Spleen (tissue), 11 donors: ENCODE measurements at regions not wholly inside any gene's neighbourhood (a gene's known extent, or its start where the extent isn't known, plus 50 kb on each side); places are given as distances from the start of the nearest gene placed in this dataset.

Experiments
- DNase-seq: peaks from one replicate; pipeline ENCODE4 v3.0.0-alpha.2; 2020
- H3K27ac ChIP-seq, 8 donors: fragments of 200-600 bp; sonication (generic) in 7 of 8; 1 replicate in 4 of 8; 2 replicates in 4 of 8; pipeline versions ENCODE4 v1.5.0 to v1.8.0; 2016 to 2021; ENCODE audit warnings: inconsistent platforms in 4 of 8, mild to moderate bottlenecking in 4 of 8, moderate library complexity in 1 of 8
- H3K27me3 ChIP-seq, 7 donors: fragments of 200-600 bp; sonication (generic) in 6 of 7; replicated peaks in 1 of 7; 1 replicate in 4 of 7; 2 replicates in 3 of 7; pipeline versions ENCODE4 v1.5.0 to v1.8.0; 2016 to 2021; ENCODE audit warnings: inconsistent platforms in 3 of 7, mild to moderate bottlenecking in 1 of 7
- H3K36me3 ChIP-seq, 6 donors: fragments of 200-600 bp; sonication (generic) in 5 of 6; 1 replicate in 4 of 6; 2 replicates in 2 of 6; pipeline versions ENCODE4 v1.5.0 to v1.8.0; 2016 to 2021; ENCODE audit warnings: inconsistent platforms in 2 of 6
- H3K4me1 ChIP-seq, 6 donors: fragments of 200-600 bp; sonication (generic) in 5 of 6; 1 replicate in 3 of 6; 2 replicates in 3 of 6; pipeline versions ENCODE4 v1.5.0 to v1.8.0; 2016 to 2021; ENCODE audit warnings: inconsistent platforms in 3 of 6
- H3K4me3 ChIP-seq, 8 donors: fragments of 200-600 bp; sonication (generic) in 7 of 8; 1 replicate in 4 of 8; 2 replicates in 4 of 8; pipeline versions ENCODE4 v1.5.0 to v1.8.0; 2016 to 2021; ENCODE audit warnings: inconsistent platforms in 4 of 8, mild to moderate bottlenecking in 4 of 8, moderate library complexity in 2 of 8
- H3K9me3 ChIP-seq, 8 donors: fragments of 200-600 bp; sonication (generic) in 7 of 8; 1 replicate in 4 of 8; 2 replicates in 4 of 8; pipeline versions ENCODE4 v1.5.0 to v1.8.0; 2016 to 2021; ENCODE audit warnings: inconsistent platforms in 4 of 8
- CTCF ChIP-seq, 11 experiments: fragments of 200-600 bp in 7 of 11; fragments of 450-650 bp in 4 of 11; sonication (generic) in 4 of 11; IDR thresholded peaks in 8 of 11; conservative IDR thresholded peaks in 3 of 11; 1 replicate in 7 of 11; 2 replicates in 4 of 11; pipeline versions ENCODE4 v1.4.0 to v1.8.0; 2016 to 2021; ENCODE audit warnings: antibody characterized with exemption in 11 of 11, inconsistent platforms in 4 of 11, mild to moderate bottlenecking in 1 of 11
- POLR2A ChIP-seq, 3 donors: fragments of 450-650 bp; IDR thresholded peaks; one replicate each; pipeline ENCODE4 v1.5.1; 2017; ENCODE audit warnings: antibody characterized with exemption in 3 of 3, mild to moderate bottlenecking in 1 of 3
- POLR2AphosphoS5 ChIP-seq, 3 donors: sonication (generic); formaldehyde crosslinking; IDR thresholded peaks; one replicate each; pipeline ENCODE4 v1.5.1; 2017; ENCODE audit warnings: antibody characterized with exemption in 3 of 3
- WGBS, 5 donors: extraction: QIAGEN DNeasy Blood & Tissue Kit in 3 of 5; methylation state at CpG; one replicate each; pipeline versions ENCODE4 v1.1.5 to v1.1.7; 2013 to 2018; 5-methylcytosine and 5-hydroxymethylcytosine counted together
- intact Hi-C: fragments of 100-400 bp; cut with DNase I; formaldehyde crosslinking; loops from one replicate; pipeline ENCODE4 v1.15.0; 2023; ENCODE audit warnings: low total_unique reads
- donor health status: healthy with polysubstance abuse.
- donor health status: DM: no; HTN: no; CAD: no; lungs with moderate emphysema.
- donor health status: DM: no; HTN: no; CAD: no.
- donor health status: Bipolar disorder and iron deficiency.
- donor health status: healthy.
- donor health status: DM: no; HTN: no; CAD: no.
- donor health status: DM: yes; HTN: yes; CAD: no.

- Histone ChIP-seq H3K4me3 (no peak overlapping the region), H3K9me3 (peaks cover 5 to 20% (median 13%) of the 10 kb centered on the region in 8 donors), H3K36me3 (no peaks in the 10 kb centered on the region), H3K4me1 (no peaks in the 10 kb centered on the region), H3K27ac (no peak overlapping the region), H3K27me3 (peaks cover 0 to 46% (median 9%) of the 10 kb centered on the region in 7 donors)
- 93 to 100% (median 94%) methylated on average over 2 of the region's 2 CpGs for WGBS, 5 donors
- DNase-seq = no peak
- no peak for TF ChIP-seq POLR2AphosphoS5 (IDR thresholded peaks at IDR 0.05)
- TF ChIP-seq CTCF (IDR thresholded peaks at IDR 0.05 in 8 of 11, conservative IDR thresholded peaks at IDR 0.05 in 3 of 11) = no peak
- TF ChIP-seq POLR2A (IDR thresholded peaks at IDR 0.05) = no peak
- intact Hi-C loops = loop anchor here (5.0 kb wide), 1 partner anchor 202 kb away; no protein-coding TSS in a partner anchor
These were observed 164.2 kb downstream of the POLR2M start for GRCh38 chr15:57870667-57871066.

GRCh38 chr15:57872281-57873030 is 165.9 kb downstream of the POLR2M start:
- no peaks in the 10 kb centered on the region for H3K36me3 ChIP-seq
- H3K4me1 ChIP-seq = no peaks in the 10 kb centered on the region
- intact Hi-C loops = loop anchor here (5.0 kb wide), 1 partner anchor 200 kb away; no protein-coding TSS in a partner anchor
- no peak overlapping the region for H3K27ac ChIP-seq
- H3K27me3 ChIP-seq = peaks cover 0 to 38% (median 4%) of the 10 kb centered on the region in 7 donors
- 50 to 65% (median 54%) methylated on average over 6 of the region's 6 CpGs for WGBS, 5 donors
- TF ChIP-seq POLR2A (IDR thresholded peaks at IDR 0.05) (no peak), CTCF (IDR thresholded peaks at IDR 0.05 in 8 of 11, conservative IDR thresholded peaks at IDR 0.05 in 3 of 11) (no peak), POLR2AphosphoS5 (IDR thresholded peaks at IDR 0.05) (no peak)
- H3K9me3 ChIP-seq = peaks cover 9 to 26% (median 20%) of the 10 kb centered on the region in 8 donors
- H3K4me3 ChIP-seq = no peak overlapping the region
- DNase-seq = no peak

- peaks cover 9 to 26% (median 20%) of the 10 kb centered on the region in 8 donors for H3K9me3 ChIP-seq
- intact Hi-C loops = loop anchor here (5.0 kb wide), 1 partner anchor 199 kb away; no protein-coding TSS in a partner anchor
- 75 to 96% (median 81%) methylated on average over 2 of the region's 2 CpGs for WGBS, 5 donors
- H3K4me3 ChIP-seq = no peak overlapping the region
- no peaks in the 10 kb centered on the region for H3K36me3 ChIP-seq
- no peaks in the 10 kb centered on the region for H3K4me1 ChIP-seq
- no peak overlapping the region for H3K27ac ChIP-seq
- H3K27me3 ChIP-seq = peaks cover 0 to 27% (median 4%) of the 10 kb centered on the region in 7 donors
- no peak for DNase-seq
- no peak for TF ChIP-seq CTCF (IDR thresholded peaks at IDR 0.05 in 8 of 11, conservative IDR thresholded peaks at IDR 0.05 in 3 of 11)
These were observed 167.2 kb downstream of the POLR2M start for GRCh38 chr15:57873564-57874209.

- Histone ChIP-seq H3K27me3 (peaks cover 0 to 19% (median 0%) of the 10 kb centered on the region in 7 donors), H3K9me3 (peaks cover 9 to 26% (median 20%) of the 10 kb centered on the region in 8 donors), H3K36me3 (no peaks in the 10 kb centered on the region), H3K4me3 (no peak overlapping the region), H3K27ac (no peak overlapping the region), H3K4me1 (no peaks in the 10 kb centered on the region)
- no peak for DNase-seq
- TF ChIP-seq POLR2AphosphoS5 (IDR thresholded peaks at IDR 0.05) (no peak), POLR2A (IDR thresholded peaks at IDR 0.05) (no peak), CTCF (IDR thresholded peaks at IDR 0.05 in 8 of 11, conservative IDR thresholded peaks at IDR 0.05 in 3 of 11) (no peak)
- intact Hi-C loops = no loop called here
These were observed 168.8 kb downstream of the POLR2M start for GRCh38 chr15:57875347-57875746.
